SK-N-SH (cell line): ENCODE measurements at regions not wholly inside any gene's neighbourhood (a gene's known extent, or its start where the extent isn't known, plus 50 kb on each side); places are given as distances from the start of the nearest gene placed in this dataset.

Experiments used
- CTCF ChIA-PET: fragments of 300-600, 350-600 bp; formaldehyde crosslinking; extraction: SDS; loops from one replicate; lab custom pipeline; 2021; lab: Yijun Ruan, JAX
- POLR2A ChIA-PET: fragments of 350-600 bp; sonication (Branson Sonifier 250); formaldehyde crosslinking; extraction: SDS; loops from one replicate; lab custom pipeline; 2020; ENCODE audit warnings: antibody characterized with exemption, inconsistent platforms; lab: Yijun Ruan, JAX
- DNase-seq: peaks from one replicate; pipeline ENCODE4 v3.0.0; 2012
- H2AFZ ChIP-seq: fragments of 200-600 bp; sonication (generic); 2 replicates; pipeline ENCODE4 v1.8.1; 2016; ENCODE audit warnings: antibody characterized with exemption, mild to moderate bottlenecking, low read depth
- H3F3A ChIP-seq: fragments of 200-600 bp; sonication (generic); replicated peaks from 2 replicates; pipeline ENCODE3; 2016; ENCODE audit warnings: antibody characterized with exemption, mild to moderate bottlenecking; ENCODE audit not compliant: insufficient read depth
- H3K27ac ChIP-seq, 2 experiments: fragments of 200-500 bp in 1 of 2; fragments of 200-600 bp in 1 of 2; sonication (Bioruptor generic) in 1 of 2; sonication (generic), shearing (Covaris generic) in 1 of 2; 2 replicates each; pipeline versions ENCODE4 v1.5.1 to v1.6.1; 2014 to 2016; ENCODE audit warnings: low read depth in 2 of 2, inconsistent platforms in 1 of 2, low read length in 1 of 2, mild to moderate bottlenecking in 1 of 2, mixed read lengths in 1 of 2
- H3K27me3 ChIP-seq: fragments of 200-600 bp; sonication (generic), shearing (Covaris generic); 2 replicates; pipeline ENCODE4 v1.6.1; 2016; ENCODE audit warnings: mixed run types; ENCODE audit not compliant: insufficient read depth
- H3K36me3 ChIP-seq, 2 experiments: fragments of 200-500 bp in 1 of 2; fragments of 200-600 bp in 1 of 2; sonication (Bioruptor generic) in 1 of 2; sonication (generic) in 1 of 2; replicated peaks in 1 of 2; 2 replicates each; pipeline versions ENCODE3 to v1.5.1; 2014 to 2016; ENCODE audit warnings: low read length in 1 of 2, mild to moderate bottlenecking in 1 of 2; ENCODE audit not compliant: insufficient read depth in 2 of 2, control insufficient read depth in 1 of 2
- H3K4me1 ChIP-seq, 2 experiments: fragments of 200-500 bp in 1 of 2; fragments of 200-600 bp in 1 of 2; sonication (Bioruptor generic) in 1 of 2; sonication (generic), shearing (Covaris generic) in 1 of 2; 2 replicates each; pipeline versions ENCODE4 v1.5.1 to v1.6.1; 2014 to 2016; ENCODE audit warnings: low read depth in 1 of 2, low read length in 1 of 2, mixed run types in 1 of 2; ENCODE audit not compliant: insufficient read depth in 2 of 2, control insufficient read depth in 1 of 2
- H3K4me2 ChIP-seq: fragments of 200-600 bp; sonication (generic), shearing (Covaris generic); 2 replicates; pipeline ENCODE4 v1.6.1; 2017; ENCODE audit warnings: mixed run types
- H3K4me3 ChIP-seq, 2 experiments: fragments of 200-500 bp in 1 of 2; fragments of 200-600 bp in 1 of 2; sonication (Bioruptor generic) in 1 of 2; sonication (generic), shearing (Covaris generic) in 1 of 2; 2 replicates each; pipeline versions ENCODE4 v1.5.1 to v1.8.1; 2014 to 2016; ENCODE audit warnings: low read depth in 2 of 2, inconsistent platforms in 1 of 2, low read length in 1 of 2, mild to moderate bottlenecking in 1 of 2, mixed read lengths in 1 of 2, moderate library complexity in 1 of 2
- H3K79me2 ChIP-seq: fragments of 200-600 bp; sonication (generic); 2 replicates; pipeline ENCODE4 v1.8.1; 2017; ENCODE audit warnings: mild to moderate bottlenecking; ENCODE audit not compliant: insufficient read depth
- H3K9ac ChIP-seq: fragments of 200-600 bp; sonication (generic); 2 replicates; pipeline ENCODE4 v1.6.1; 2017; ENCODE audit warnings: mixed run types
- H3K9me2 ChIP-seq: fragments of 200-600 bp; sonication (generic); 2 replicates; pipeline ENCODE4 v1.6.1; 2017; ENCODE audit warnings: mixed run types
- H3K9me3 ChIP-seq: fragments of 200-600 bp; sonication (generic); 2 replicates; pipeline ENCODE4 v1.6.1; 2017; ENCODE audit warnings: mixed run types, mild to moderate bottlenecking, moderate library complexity
- H4K20me1 ChIP-seq: fragments of 200-600 bp; sonication (generic); 2 replicates; pipeline ENCODE4 v1.6.1; 2017; ENCODE audit warnings: mild to moderate bottlenecking, mixed run types; ENCODE audit not compliant: insufficient read depth
- ELF1 ChIP-seq: IDR thresholded peaks from 2 replicates; pipeline ENCODE4 v1.4.0; 2012
- EZH2phosphoT487 ChIP-seq: fragments of 200-600 bp; sonication (generic); IDR thresholded peaks from 2 replicates; pipeline ENCODE4 v1.6.1; 2017; ENCODE audit warnings: low read depth, mixed run types, mild to moderate bottlenecking, antibody characterized with exemption, moderate library complexity, borderline replicate concordance
- FOXM1 ChIP-seq: IDR thresholded peaks from 2 replicates; pipeline ENCODE4 v1.4.0; 2012; ENCODE audit warnings: low read depth, mild to moderate bottlenecking
- GATA2 ChIP-seq: sonication (generic); formaldehyde crosslinking; IDR thresholded peaks from 2 replicates; pipeline ENCODE4 v1.5.0; 2020; ENCODE audit warnings: mild to moderate bottlenecking, missing genetic modification reagents
- JUND ChIP-seq: IDR thresholded peaks from 2 replicates; pipeline ENCODE4 v1.4.0; 2012
- MXI1 ChIP-seq: IDR thresholded peaks from 2 replicates; pipeline ENCODE4 v1.6.1; 2012; ENCODE audit warnings: mild to moderate bottlenecking, low read depth, low read length, improper control_type of control experiment
- NRF1 ChIP-seq: IDR thresholded peaks from 2 replicates; pipeline ENCODE4 v1.6.1; 2012; ENCODE audit warnings: low read depth, mild to moderate bottlenecking, low read length
- RCOR1 ChIP-seq: fragments of 150-350 bp; IDR thresholded peaks from 2 replicates; pipeline ENCODE4 v1.6.1; 2017; ENCODE audit warnings: antibody characterized with exemption, low read length
- RXRA ChIP-seq: IDR thresholded peaks from 2 replicates; pipeline ENCODE4 v1.4.0; 2012; ENCODE audit warnings: low read depth, mild to moderate bottlenecking, borderline replicate concordance
- SIN3A ChIP-seq: IDR thresholded peaks from 2 replicates; pipeline ENCODE4 v1.6.1; 2012; ENCODE audit warnings: low read depth, mild to moderate bottlenecking, low read length, moderate library complexity, borderline replicate concordance
- YY1 ChIP-seq: IDR thresholded peaks from 2 replicates; pipeline ENCODE4 v1.4.0; 2012; ENCODE audit warnings: low read depth, mild to moderate bottlenecking
- WGBS: methylation state at CpG from one replicate; pipeline ENCODE4 v1.1.6; 2017; ENCODE audit warnings: low lambda C conversion rate; 5-methylcytosine and 5-hydroxymethylcytosine counted together
- TF ChIP-seq, protein P1 (sequence below): fragments of 200-600 bp; sonication (generic); IDR thresholded peaks from 2 replicates; pipeline ENCODE4 v1.6.1; 2017; ENCODE audit warnings: antibody characterized with exemption, mild to moderate bottlenecking, moderate library complexity
- TF ChIP-seq, protein P2 (sequence below): IDR thresholded peaks from 2 replicates; pipeline ENCODE4; 2012
- TF ChIP-seq, protein P3 (sequence below): fragments of 150-350 bp; IDR thresholded peaks from 2 replicates; pipeline ENCODE4 v1.6.1; 2016; ENCODE audit warnings: mild to moderate bottlenecking, low read depth, low read length
- TF ChIP-seq, protein P4 (sequence below): IDR thresholded peaks from 2 replicates; pipeline ENCODE4 v1.6.1; 2012; ENCODE audit warnings: mild to moderate bottlenecking, low read depth, low read length, moderate library complexity
- TF ChIP-seq, protein P5 (sequence below): IDR thresholded peaks from 2 replicates; pipeline ENCODE4 v1.4.0; 2012; ENCODE audit warnings: low read depth

DNA sequence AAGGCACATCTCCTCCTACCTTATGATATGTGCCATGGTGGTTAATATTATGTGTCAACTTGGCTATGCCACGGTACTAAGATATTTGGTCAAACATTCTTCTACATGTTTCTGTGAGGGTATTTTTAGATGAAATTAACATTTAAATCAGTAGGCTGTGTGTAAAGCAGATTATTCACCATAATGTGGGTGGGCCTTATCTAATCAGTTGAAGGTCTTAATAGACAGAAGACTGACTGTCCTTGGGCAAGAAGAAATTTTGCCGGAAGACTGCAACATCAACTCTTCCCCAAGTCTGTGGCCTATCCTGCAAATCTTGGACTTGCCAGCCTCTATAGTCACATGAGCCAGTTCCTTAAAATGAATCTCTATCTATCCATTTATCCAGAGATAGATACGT is 380.1 kb upstream of the DDI1 start:
- Histone ChIP-seq H3K9ac (no peak overlapping the region), H3K9me2 (no peaks in the 10 kb centered on the region), H3K27ac (no peak overlapping the region), H3K4me1 (peaks cover 4 to 8% of the 10 kb centered on the region in 2 experiments; a peak in 3 of 4 replicates), H3K4me2 (no peak overlapping the region), H3K36me3 (no peaks in the 10 kb centered on the region), H3K27me3 (no peaks in the 10 kb centered on the region), H3K4me3 (no peak overlapping the region), H3F3A (peaks cover 15% of the 10 kb centered on the region), H2AFZ (no peak overlapping the region), H3K79me2 (no peaks in the 10 kb centered on the region), H3K9me3 (no peaks in the 10 kb centered on the region), H4K20me1 (no peaks in the 10 kb centered on the region)
- ChIA-PET CTCF (no interaction called here), POLR2A (no interaction called here)
- TF ChIP-seq GATA2 (no peak), YY1 (no peak), EZH2phosphoT487 (no peak), ELF1 (no peak), RCOR1 (no peak), JUND (no peak), FOXM1 (no peak), SIN3A (no peak), RXRA (no peak), NRF1 (no peak), MXI1 (no peak)
- TF ChIP-seq, protein P1, sequence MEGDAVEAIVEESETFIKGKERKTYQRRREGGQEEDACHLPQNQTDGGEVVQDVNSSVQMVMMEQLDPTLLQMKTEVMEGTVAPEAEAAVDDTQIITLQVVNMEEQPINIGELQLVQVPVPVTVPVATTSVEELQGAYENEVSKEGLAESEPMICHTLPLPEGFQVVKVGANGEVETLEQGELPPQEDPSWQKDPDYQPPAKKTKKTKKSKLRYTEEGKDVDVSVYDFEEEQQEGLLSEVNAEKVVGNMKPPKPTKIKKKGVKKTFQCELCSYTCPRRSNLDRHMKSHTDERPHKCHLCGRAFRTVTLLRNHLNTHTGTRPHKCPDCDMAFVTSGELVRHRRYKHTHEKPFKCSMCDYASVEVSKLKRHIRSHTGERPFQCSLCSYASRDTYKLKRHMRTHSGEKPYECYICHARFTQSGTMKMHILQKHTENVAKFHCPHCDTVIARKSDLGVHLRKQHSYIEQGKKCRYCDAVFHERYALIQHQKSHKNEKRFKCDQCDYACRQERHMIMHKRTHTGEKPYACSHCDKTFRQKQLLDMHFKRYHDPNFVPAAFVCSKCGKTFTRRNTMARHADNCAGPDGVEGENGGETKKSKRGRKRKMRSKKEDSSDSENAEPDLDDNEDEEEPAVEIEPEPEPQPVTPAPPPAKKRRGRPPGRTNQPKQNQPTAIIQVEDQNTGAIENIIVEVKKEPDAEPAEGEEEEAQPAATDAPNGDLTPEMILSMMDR: no peak
- TF ChIP-seq, protein P2, sequence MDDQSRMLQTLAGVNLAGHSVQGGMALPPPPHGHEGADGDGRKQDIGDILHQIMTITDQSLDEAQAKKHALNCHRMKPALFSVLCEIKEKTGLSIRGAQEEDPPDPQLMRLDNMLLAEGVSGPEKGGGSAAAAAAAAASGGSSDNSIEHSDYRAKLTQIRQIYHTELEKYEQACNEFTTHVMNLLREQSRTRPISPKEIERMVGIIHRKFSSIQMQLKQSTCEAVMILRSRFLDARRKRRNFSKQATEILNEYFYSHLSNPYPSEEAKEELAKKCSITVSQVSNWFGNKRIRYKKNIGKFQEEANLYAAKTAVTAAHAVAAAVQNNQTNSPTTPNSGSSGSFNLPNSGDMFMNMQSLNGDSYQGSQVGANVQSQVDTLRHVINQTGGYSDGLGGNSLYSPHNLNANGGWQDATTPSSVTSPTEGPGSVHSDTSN: no peak
- TF ChIP-seq, protein P3, sequence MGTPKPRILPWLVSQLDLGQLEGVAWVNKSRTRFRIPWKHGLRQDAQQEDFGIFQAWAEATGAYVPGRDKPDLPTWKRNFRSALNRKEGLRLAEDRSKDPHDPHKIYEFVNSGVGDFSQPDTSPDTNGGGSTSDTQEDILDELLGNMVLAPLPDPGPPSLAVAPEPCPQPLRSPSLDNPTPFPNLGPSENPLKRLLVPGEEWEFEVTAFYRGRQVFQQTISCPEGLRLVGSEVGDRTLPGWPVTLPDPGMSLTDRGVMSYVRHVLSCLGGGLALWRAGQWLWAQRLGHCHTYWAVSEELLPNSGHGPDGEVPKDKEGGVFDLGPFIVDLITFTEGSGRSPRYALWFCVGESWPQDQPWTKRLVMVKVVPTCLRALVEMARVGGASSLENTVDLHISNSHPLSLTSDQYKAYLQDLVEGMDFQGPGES: no peak
- TF ChIP-seq, protein P4, sequence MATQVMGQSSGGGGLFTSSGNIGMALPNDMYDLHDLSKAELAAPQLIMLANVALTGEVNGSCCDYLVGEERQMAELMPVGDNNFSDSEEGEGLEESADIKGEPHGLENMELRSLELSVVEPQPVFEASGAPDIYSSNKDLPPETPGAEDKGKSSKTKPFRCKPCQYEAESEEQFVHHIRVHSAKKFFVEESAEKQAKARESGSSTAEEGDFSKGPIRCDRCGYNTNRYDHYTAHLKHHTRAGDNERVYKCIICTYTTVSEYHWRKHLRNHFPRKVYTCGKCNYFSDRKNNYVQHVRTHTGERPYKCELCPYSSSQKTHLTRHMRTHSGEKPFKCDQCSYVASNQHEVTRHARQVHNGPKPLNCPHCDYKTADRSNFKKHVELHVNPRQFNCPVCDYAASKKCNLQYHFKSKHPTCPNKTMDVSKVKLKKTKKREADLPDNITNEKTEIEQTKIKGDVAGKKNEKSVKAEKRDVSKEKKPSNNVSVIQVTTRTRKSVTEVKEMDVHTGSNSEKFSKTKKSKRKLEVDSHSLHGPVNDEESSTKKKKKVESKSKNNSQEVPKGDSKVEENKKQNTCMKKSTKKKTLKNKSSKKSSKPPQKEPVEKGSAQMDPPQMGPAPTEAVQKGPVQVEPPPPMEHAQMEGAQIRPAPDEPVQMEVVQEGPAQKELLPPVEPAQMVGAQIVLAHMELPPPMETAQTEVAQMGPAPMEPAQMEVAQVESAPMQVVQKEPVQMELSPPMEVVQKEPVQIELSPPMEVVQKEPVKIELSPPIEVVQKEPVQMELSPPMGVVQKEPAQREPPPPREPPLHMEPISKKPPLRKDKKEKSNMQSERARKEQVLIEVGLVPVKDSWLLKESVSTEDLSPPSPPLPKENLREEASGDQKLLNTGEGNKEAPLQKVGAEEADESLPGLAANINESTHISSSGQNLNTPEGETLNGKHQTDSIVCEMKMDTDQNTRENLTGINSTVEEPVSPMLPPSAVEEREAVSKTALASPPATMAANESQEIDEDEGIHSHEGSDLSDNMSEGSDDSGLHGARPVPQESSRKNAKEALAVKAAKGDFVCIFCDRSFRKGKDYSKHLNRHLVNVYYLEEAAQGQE: no peak
- TF ChIP-seq, protein P5, sequence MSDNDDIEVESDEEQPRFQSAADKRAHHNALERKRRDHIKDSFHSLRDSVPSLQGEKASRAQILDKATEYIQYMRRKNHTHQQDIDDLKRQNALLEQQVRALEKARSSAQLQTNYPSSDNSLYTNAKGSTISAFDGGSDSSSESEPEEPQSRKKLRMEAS: no peak
- DNase-seq: no peak
- WGBS: 99% methylated on average over 3 of the region's 3 CpGs
